GM19328 (cell line): ENCODE measurements at regions not wholly inside any gene's neighbourhood (a gene's known extent, or its start where the extent isn't known, plus 50 kb on each side); places are given as distances from the start of the nearest gene placed in this dataset.
"Not testable (repeated sequence)": the region's sequence is repeated elsewhere in the genome, so short reads cannot be mapped to it uniquely, and the experiment has no call there.

ENCODE experiments used
- ATAC-seq: cut with Tn5 transposase; IDR thresholded peaks from one replicate; pipeline ENCODE4 v1.9.1; 2021; ENCODE audit warnings: mild to moderate bottlenecking, moderate library complexity; ENCODE audit not compliant: unreplicated experiment

DNA sequence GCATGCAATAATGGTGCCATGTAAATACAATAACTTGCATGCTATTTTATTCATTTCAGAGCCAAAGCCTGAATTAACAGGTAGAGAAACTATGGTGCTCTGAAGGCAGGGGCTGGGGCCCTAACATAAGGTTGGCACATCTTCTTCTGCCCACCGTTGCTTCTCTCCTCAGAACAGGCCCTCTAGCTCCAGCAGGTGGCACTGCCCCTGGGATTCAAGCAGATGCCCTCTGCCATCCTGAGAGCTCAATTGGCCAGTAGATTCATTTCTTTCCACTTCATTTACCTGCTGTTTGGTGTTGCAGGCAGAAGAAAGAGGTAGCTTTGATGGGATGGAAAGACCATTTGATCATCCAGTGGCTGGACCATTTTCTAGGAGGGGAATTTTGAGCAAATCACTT is 130.5 kb downstream of the FOXB1 start:
- no peak for ATAC-seq

DNA sequence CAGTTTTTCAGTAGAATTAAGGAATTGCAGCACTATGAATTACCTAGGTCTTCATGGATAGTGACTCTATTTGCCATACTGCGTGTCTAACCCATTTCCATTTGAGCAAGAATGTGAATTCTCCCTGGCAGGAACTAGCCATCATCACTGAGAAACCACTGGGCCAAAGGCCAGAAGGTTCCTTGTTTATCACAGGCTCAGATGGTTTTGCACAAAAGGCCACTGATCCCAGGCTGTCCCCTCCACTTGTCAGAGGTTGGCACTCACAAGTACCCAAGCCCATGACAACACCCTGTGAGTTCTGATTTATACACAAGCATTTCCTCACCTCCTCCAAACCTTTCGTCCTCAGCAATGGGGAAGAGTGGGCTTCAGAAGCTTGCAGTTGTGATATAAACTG is 131.8 kb downstream of the FOXB1 start:
- ATAC-seq, result no peak

DNA sequence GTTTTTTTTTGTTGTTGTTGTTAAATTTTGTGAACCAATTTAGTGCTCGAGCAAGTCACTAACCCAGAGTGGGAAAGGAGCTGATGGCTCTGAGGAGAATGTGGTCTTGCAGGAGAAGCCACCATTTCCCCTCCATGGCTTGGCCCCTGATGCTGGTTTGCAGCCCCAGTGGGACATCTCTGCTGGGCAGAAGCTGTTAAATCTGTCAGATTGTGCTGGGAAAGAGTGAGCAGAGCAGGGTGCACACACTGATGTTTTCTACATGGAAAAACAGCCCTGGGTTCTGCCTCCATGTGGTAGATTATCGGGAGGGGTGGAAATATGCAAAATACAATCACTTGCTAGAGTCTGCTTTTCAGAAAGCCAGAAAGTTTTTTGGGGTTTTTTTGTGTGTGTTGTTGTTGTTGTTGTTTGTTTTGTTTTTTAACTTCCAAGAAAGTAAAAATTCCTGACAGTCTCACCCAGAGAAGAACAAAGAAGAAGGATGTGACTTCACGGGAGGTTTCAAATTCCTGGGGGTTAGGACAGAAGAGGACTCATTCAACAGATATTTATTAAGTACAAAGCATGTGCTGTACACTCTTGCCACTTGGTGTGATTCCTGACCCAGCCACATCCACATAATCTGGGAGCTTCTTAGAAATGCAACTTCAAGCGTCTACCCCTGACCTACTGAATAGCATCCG is 133.7 kb downstream of the FOXB1 start:
- ATAC-seq, result no peak

DNA sequence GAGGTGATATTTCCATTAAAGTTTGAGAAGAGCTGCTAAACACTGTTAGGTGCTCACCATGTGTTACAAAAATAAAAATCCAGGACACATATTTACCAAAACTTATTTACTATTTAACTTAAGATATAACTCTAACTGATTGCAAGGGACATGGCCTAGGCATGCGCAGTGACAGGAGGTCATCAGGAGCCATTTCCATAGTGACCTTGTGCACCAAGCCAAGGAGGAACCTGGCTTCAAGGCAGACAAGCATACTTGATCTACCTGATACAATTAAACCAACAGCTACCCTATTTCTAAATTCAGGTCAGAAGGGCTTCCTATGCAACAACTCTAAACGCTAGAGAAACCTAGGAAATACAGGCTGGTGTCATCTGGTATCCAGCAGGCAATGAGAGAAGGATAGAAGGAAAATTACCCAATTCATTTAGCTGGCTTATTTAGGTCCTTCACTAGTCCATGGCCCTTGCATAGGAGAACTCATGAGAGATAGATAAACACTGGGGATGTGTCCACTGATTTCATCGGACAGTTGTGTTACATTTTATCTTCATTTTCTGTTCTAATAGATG is 134.4 kb downstream of the FOXB1 start:
- ATAC-seq, result no peak

DNA sequence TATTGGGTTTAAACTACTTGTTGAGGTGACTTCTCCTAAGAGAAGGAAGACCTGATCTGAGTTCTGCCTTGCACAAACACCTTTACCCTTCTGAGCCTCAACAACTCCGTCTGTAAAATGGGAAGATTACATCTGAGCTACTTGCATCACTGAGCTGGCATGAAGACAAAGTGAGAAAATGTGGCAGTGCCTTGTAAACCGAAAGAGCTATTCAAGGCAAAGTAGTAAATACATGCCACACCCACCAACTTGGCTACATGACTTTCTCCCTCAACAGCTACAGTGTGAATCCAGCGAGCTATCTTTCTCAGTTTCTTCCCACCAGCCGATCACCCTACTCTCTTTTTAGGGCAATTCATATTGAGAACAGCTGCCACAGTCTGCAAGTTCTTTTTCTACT is 148.3 kb downstream of the FOXB1 start:
- no peak for ATAC-seq

DNA sequence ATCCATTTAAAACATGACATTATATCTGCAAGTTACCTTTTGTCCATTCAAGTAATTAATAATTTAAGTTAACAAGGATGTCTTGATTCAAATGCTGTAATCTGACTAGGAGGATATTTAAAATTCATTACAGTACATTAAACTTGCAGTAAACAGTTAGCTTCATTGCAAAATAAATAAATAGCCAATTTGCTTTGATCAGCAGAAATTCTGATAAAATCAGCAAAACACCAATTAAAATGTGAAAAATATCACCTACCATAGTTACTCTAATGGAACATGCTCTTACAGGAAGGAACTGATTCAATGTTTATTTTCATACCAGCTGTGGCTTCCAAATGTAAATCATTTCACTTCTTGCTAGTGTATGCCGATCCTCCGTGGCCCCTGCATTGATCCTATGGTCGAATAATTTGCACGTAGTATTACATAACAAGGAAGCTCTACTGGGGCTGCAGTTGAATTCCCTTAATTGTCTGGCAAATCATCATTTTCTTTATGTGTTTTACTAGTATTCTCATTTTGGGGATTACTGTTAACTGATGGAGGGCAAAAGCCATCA is 150.7 kb downstream of the FOXB1 start:
- no peak for ATAC-seq

DNA sequence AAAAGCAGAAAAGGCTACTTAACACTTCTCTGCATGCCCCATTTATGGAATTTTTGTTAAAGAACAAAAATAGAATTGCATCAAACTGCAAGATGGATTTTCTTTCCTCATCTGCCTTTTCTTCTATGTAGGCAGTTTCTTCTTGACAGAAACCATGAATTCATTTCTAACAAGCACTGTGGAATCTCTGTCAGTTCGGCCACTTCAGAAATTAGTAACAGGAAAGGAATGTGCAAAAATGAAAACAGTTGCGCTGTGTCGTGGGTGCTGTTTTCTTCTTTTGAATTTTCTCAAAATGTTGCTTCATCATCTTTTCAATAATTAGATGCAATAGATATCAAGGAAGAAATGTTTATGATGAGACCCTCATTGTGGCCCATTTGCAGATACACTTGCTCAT is 151.6 kb downstream of the FOXB1 start:
- no peak for ATAC-seq

DNA sequence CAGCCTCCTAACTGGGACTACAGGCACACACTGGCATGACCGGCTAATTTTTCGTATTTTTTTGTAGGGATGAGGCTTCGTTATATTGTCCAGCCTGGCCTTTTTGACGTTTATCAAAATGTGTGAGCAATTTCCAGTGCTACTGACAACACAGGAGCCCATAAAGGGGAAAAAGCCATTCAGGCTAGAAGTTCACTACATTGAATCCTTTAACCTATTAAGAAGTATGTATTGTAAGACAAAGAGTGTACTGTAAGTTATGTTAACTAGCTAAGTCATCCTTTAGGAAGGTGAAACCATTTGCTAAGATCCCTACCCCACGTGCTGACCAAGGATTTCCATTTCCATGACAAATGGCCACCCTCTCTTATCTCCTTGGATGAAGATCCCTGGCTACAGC is 156.8 kb downstream of the FOXB1 start:
- no peak for ATAC-seq

DNA sequence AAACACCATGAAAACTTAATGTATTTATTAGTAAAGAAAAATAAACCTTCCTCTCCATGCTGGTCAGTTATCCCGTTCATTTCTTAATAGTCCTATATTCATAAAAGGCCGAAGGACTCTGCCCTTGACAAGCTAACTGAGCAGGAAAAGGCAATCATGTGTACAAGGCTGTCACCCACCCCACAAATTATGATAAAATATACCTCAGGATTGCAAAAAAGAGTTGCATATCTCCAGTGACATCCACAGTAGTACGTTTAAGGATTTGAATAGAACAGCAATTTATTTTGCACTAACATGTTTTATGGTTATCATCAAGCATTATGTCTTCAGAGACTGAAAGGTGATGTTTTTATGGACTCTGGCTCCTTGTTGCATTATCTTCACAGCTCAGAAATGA is 157.6 kb downstream of the FOXB1 start:
- ATAC-seq, result no peak

DNA sequence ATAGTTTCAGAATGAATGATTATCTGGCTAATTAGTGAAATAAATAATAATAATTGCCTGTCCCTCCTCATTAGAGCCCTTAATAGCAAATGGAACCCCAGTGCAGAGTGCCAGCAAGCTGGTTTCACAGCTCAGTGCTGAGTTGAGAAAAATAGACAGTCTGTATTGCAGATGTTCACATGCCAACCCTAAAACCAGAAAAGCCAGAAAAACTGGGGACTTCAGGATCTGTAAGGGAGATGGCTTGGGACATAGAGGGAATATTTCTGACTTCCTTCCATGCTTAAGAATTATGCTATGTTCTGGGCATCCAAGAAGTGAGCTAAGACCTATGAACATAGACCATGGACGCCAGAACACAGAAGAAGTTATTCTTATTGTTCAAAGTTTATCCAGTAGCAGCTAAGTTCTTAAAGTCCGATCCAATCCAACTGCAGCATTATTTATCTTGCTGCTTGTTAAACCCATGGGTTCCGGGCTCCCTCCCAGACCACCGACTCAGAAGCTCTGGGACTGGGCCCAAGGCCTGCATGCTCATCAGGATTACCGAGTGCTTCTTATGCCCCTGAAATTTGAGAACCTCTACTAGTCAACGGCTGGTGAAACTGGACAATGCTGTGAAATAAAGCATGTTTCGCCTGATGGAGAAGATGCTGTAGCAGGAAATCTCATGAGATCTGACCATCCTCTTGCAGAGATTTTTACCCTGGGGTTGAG is 158.3 kb downstream of the FOXB1 start:
- no peak for ATAC-seq

DNA sequence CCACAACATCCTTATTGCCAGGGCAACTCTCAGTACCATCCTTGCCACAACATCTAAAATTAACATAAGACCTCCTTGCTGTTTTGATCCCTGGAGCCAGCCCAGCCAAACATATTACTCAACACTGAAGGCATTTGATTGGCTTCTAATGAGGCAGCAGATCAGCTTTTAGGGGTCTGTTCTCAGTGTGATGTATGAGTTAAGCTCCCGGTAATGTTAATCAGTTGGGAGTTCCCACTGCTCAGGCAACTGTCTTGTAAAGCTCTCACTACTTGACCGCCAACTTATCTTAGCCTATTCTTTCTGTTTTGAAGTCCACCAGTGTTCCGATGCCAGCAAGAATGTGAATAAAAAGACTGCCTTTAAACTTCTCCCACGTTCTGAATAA is 158.9 kb downstream of the FOXB1 start:
- no peak for ATAC-seq

DNA sequence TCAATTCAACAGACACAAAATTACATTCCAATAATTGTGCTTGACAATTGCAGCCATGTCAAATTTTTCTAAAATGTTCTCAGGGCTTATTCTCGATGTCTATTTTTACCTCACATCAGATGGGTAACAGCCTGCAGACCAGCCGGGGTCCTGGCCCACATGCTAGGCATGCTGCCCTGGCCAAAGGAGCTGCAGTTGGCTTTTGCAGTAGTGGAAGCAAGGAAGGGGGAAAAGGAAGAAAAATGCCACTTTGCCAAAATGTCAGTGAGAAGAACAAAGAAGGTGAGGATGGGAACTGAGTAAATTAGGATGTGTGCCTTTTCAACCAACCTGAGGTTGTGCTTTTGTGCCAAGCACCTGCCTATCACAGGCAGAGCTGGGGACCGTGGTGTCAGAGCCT is 161.0 kb downstream of the FOXB1 start:
- ATAC-seq, result no peak

DNA sequence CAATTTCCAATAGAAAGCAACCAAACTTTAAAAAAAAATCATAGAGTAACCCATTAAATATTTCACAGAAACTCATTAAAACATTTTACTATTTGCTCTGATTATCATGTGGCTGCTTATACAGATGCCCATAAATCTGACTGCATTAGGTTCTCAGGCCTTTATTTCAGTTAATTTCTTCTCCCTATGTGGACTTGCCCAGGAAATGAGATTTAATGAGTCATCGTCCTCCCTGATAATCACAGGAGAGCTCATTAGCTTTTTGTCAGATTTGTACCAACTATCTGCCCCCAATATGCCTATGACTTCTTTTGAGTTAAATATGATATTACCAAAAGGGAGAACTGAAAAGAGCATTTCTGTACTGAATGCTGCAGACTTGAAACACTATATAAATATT is 168.0 kb downstream of the FOXB1 start:
- ATAC-seq, result no peak

DNA sequence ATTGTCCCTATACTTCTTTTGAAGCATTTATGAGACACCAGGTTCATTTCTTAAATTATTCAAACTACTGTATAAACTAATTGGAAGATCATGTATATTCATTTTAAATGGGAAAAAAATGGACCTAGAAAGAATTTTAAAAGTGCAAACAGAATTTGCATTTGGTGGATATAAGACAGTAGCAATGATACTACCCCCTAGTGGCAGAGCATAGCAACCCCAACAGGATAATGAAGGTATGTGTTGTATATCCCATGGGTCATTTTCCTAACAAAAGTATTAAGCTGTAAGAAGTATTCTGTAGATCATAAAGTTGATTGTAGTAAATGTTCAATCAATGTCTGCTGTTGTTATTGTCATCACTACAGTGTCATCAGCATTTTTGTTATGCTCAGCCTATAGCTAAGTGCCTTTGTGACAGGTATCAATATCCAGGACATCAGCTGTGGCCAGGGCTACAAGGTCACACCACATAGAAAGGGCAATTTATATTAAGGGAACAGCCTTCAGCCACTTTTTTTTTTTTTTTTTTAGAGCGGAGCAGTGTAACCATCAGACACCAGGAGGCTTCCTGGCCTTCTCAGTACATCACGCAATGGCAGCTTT is 175.8 kb downstream of the FOXB1 start:
- ATAC-seq, result no peak

DNA sequence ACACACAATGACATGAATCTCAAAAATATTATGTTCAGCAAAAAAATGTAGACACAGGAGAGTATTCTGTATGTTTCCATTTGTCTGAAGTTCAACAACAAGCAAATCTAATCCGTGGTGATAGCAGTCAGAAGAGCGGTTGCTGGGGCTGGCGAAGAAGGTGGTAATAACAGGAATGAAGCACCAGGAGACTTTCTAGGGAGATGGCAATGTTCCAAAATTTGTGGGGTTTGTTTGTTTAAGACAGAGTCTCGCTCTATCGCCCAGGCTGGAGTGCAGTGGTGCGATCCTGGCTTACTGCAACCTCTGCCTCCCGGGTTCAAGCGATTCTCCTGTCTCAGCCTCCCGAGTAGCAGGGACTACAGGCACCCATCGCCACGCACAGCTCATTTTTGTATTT is 177.8 kb downstream of the FOXB1 start:
- ATAC-seq, result not testable (repeated sequence)

DNA sequence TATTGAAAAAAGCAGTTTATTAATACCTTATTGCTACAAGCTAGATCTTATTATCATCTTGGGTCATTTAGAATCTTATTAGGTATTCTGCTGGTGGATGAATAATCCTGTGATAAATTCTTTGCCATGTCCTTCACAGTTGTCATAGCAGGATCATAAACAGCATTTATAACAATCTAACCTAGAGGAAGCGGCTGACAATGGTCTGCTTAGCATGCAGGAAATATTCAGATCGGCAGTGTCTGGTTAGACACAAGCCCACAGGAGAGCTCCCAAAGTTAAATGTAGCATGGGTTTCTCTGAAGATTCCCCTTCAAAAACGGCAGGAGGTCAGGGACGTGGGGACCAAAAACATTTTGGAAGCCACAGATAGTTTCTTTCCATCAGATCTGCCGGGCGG is 179.3 kb downstream of the FOXB1 start:
- ATAC-seq, result no peak

DNA sequence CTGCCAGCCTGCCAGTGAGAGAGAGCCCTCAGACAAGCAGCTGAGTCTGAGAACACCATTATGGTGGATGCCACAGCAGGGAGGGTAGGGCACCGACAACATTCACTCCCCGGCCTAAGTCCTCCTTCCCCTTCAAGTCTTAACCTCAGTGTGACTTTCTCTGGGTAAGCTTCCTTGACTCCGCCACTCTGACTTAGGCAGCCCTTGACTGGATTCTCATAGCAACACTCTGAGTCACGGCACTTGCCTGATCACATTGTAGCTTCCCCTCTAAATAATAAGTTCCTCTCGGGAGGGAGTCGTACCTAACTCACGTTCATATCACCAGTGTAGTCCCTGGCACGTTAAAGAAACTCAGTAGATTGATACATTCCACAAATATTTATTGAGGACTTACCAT is 180.5 kb downstream of the FOXB1 start:
- ATAC-seq, result no peak

DNA sequence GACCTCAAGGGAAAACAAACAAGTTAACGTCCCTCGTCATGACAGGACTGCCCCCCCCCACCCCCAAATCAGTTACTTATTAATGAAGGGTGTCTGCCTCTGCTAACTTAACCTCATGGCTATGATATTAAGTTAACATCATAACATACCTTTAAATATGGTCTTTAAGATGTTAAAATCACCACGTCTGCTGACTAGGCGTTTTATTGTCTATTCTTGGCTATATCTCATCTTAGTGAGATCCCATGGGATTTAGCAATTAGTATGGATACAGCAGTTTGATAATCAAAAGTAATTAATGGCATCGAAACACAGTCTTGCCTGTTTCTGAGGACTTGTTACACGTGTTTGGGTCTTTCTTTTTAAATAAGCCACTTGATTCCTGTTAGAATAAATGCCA is 186.9 kb downstream of the FOXB1 start:
- no peak for ATAC-seq

DNA sequence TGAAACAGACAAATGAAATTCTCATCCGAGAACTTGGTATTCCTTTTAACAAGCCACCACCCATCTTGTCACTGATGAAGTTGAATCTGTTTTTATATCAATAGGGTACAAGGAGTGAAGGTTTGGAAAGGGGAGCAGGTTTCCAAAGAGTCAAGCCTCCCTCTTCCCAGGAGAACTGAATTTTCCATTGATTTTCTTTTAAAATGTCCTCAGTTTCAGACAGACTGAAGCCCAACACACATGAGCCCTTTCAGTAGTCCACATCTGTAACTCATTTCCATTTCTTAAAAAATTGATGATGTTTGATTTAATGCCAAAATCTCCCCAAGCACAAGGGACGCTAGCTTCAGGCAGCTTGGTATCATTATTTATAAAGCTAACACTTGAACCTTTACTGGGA is 187.7 kb downstream of the FOXB1 start:
- no peak for ATAC-seq

DNA sequence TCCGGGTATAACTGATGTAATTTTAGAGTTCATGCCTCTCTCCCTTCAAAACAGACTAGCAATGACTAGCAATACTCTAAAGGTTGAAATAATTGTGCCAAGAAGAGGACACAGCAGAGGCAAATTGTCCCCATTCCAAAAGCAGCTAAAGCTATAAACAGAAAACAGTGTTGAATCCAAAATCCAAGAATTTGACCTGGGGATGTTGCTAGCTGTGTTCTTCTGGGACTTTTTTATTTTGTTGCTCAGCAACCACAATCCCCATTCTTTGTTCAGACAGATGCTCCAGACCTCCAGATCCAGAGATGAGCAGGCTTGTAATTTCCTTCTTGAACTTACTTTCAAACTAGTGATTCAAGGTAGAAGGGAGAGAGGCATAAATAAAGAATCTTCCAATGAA is 191.5 kb downstream of the FOXB1 start:
- ATAC-seq, result no peak

DNA sequence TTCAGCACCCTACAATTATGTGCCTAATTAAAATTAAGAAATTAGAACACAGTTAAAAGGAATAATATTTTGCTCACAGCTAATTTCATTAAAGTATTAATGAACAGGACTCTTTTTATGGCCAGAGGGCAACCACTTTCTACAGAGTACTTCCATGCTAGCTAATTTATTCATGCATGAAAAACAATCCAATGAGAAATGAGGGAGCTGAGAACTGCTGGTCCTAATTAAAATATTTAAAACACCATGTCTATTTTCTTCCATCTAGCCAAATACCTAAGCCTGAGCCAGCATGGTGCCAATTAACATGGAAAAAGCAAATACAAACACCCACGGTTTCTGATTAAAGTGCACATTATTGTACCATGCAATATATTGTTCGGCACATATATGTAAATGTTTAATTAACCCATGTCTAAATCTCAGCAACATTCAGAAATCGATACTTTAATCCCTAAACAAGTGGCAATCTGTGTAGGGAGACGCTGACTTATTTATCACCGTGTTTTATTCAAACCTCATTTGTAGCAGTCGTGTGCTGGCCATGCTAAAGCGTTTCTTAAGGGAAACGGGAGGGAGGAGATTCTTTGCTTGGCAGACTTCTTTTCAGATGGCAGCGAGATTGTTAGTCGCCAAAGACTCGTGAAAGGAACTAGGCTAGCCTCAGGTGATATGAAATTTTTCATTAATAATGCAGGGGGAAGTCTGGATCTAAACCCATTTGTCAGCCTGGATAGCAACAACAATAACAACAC is 193.5 kb downstream of the ANXA2 start:
- no peak for ATAC-seq
